NCI-H2196 treated with DMSO at 0.1 percent for 48 hours (cell line): ENCODE measurements at regions not wholly inside any gene's neighbourhood (a gene's known extent, or its start where the extent isn't known, plus 50 kb on each side); places are given as distances from the start of the nearest gene placed in this dataset.

Experiments
- DNase-seq: peaks from one replicate; lab custom pipeline; 2025; ENCODE audit not compliant: unreplicated experiment; lab: John Stamatoyannopoulos, UW

DNA sequence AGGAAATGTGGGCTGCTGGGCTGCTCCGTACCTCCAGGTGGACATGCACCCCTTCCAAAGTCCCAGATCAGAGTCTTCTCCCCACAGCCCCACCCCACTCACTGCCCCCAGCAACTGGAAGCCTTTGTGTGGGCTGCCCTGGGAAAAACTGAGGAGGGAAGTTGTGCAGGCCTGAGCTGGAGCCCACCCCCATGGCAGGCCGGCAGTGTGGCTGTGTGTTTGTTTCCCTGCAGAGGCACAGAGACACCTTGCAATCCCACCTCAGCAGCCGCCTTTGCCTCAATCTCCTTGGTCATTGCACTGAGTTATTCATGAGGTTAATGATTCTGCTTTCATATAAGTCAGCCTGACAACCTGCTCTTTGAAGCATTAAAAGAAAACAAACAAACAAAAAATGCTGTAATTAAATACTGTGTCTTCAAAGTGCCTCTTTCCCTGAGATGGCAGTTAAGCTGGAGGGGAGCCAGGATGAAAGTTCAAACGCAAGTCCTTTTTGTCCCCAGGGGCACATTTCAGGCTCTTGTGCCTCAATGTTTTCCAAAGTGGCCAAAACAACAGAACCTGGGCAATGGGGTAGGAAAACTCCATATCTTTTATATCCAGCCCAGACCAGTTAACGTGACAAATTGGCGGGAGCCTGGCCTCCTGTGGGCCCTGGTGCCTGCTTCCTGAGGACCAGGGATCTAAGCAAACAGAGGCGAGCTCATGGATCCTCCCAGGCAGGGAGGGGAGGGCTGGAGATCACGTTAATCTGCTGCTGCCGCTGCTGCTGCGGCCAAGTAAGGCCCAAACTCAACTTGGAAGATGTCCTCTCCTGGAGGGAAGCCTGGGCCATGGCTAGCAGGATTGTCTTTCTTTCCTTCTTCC is 51.9 kb upstream of the TSPAN11 start:
- peak; percentile 84 for DNase-seq

DNA sequence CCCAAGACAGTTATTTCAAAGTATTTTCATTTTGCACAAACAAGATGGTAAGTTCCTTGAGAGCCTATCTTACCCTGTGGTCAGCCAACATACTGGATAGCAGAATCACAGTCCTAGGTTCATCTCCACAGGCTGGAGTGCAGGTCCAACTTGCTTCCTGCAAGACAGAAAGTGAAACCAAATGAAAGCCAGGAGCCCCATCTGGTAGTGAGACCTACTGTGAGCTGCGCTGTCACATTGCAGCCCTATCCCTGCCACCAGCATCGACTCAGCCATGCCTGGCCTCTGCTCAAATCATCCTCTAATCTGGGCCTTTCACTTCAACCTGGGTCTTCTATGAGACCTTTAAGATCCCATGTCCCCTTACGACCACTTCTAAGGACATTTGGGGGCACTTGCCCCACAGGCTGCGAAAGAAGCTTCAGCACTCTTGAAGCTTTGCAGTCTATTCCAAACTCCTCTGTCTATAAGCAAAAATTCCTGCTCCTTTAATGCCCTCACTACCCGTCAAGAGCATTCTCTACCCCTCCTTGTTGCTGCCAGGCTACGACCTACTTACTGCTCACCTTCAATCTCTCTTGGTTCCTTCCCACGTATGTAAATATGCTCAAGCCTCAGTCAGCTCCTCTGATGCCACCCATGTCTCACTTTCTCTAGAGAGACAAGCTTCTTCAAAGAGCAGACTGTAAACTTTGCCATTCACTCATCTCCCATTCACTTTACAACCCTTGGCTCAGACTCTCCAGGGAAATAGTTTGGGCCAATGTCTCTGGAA is 55.9 kb upstream of the TSPAN11 start:
- no peak for DNase-seq

DNA sequence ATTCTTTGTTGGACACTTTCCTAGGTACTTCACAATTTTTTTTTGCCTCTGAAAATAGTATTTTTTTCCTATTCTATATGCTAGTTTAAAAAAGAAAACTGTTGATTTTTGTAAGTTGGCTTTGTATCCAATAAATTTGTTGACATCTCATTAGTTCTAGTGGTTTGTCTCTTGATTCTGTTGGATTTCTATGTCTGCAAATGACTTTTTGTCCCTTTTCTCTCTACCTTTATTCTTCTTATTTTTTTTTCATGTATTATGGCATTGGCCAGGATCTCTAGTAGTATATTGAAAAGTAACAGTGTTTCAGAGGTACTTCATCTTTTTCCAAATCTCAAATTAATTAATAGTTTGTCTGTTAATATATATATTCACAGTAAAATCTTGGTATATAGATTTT is 59.1 kb upstream of the TSPAN11 start:
- DNase-seq, result no peak

DNA sequence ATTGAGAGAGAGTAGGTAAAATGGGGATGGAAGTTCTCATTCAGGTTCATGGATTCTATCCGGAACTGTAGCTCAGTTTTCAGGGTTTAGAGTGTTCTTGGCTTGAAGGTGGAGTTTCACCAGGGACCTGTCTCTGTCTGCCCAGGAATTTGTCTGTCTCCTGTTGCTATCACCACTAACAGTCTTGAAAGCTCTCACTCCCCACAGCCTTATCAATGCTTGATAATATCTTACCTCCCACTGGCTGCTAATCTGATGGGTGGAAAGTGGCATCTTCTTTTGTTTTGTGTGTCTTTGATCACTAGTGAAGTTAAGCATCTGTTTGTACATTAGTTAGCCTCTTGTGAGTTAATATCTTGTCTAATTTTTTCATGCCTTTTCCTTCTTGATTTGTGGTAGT is 60.3 kb upstream of the TSPAN11 start:
- DNase-seq, result no peak

DNA sequence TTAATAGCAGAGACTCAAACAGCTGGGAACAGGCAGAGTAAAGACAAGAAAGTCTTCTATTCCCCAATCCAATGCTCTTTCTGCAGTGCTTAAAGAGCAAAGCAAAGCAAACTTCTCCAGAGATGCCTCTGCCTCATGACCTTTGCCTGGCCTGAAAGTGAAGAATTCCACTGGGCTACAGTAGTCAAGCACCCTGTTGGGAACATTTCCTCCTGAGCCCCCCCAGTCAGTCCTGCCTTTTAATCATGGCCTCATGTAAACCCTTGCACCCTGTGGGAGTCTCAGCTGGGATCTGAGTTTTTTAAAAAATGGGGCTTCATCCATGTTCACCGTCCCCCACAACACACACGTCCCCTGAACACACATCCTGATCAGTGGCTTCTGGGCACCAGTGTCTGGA is 62.7 kb upstream of the TSPAN11 start:
- DNase-seq, result no peak

DNA sequence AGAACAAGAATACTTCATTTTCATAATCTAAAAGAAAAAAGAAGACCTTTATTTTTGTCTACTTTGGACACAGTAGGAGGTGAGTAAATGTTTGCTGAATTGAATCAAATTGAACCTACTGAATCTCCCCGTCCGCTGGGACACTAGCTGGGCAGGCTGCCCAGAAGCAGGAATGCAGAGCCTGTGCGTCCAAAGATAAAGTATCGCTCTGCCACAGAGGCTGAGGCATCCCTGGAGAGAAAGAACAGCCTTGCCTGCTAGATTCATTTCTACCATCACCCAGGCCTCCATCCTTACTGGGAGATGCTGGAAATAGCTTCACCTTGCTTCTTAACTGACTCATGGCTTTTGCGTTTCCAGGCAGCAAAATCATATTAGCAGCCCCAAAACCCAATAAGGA is 64.1 kb upstream of the TSPAN11 start:
- no peak for DNase-seq

DNA sequence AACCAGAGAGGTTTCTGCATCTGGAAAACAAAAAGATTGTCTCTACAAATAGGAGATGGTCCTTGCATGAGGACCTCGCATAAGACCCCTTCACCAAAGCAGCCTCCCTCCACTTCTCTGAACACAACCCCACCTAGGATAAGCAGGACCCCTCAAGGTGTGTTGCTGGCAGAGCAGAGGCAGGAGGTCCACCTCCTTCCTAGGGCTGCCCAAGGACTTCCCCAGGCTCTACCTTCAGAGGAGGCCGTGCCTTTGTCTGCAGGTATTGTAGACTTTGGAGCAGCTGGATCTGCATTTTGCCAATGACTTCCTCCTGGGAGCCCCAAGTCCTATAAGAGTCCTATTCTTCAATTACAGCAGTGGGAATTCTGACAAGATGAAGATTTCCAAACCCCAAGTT is 67.3 kb upstream of the TSPAN11 start:
- DNase-seq, result no peak

DNA sequence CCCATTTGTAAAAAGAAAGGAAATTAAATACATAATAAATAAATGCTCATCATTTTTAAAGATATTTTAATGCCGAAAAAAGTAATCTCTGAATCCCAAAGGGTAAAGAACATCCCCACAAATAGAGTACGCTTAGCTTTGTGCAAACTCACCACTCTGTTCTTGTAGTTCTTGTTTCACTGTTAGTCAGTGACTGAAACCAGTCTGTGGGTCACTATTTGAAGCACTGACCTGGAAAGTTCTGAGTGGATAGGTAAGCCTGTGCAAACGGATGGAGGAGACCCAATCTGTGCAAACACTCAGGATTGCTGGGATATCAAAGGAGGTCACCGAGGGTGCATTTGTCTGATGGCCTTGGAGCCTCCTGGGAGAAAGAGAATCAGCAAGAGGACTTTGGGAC is 68.1 kb upstream of the TSPAN11 start:
- DNase-seq, result no peak

DNA sequence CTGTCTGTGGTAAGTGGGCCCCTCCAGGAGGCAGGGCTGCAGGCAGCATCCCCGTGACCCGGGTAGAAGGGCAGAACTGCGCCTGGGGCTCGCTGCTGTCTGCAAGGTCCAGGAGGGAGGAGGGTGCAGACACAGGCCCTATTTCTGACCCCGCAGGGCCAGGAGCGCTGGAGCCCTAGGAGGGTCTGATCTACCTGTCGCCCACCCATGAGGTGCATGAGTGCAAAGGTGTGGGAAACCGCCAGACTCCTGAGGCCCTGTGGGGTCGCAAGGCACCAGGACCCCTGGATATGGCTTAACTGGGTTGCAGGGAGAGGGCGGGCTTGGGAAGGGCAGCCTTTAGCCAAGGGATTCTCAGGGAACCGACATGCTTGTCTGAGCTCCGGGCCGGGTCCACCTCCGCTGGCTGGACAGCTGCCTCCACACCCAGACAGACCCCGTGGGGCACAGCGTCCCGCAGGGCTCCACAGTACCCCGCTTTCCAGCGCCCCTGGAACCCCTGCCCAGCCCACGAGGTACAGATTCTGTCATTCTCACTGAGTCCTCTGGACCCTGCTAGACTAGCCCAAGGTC is 72.9 kb upstream of the TSPAN11 start:
- DNase-seq, result no peak

DNA sequence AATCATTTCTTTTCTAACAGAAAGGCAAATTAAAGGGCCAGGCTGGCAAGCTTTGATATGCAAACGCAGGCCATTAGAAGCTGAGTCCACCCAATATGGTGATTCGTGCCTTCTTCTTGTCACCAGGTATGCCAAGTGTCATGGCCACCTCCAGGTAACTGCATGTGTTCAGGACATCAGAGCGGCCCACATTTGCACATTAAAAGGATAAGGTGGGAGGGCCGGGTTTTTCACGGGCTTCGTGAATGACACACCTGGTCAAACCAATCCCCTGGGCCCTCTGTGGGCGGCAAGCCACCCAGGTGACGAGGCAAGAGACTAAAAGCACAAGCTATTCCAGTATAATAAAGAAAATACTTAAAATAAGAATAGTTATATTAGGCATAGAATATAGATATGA is 75.9 kb upstream of the TSPAN11 start:
- DNase-seq, result no peak

DNA sequence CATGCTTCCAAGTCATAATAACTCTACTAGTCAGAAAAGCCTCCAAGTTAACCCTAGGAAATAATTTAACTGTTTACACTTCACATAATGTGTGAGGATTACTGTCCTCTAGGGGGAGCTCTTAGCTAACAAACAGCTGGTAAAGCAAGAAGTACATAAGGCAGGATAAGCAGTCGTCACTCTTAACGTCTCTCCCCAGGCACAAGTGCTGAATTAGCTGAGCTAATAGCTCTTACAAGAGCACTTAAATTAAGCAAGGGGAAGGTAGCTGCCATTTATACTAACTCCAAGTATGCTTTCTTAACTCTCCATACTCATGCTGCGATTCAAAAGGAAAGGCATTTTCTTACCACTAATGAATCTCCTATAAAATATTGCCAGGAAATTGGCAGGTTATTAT is 79.3 kb upstream of the TSPAN11 start:
- peak; percentile 49 for DNase-seq

DNA sequence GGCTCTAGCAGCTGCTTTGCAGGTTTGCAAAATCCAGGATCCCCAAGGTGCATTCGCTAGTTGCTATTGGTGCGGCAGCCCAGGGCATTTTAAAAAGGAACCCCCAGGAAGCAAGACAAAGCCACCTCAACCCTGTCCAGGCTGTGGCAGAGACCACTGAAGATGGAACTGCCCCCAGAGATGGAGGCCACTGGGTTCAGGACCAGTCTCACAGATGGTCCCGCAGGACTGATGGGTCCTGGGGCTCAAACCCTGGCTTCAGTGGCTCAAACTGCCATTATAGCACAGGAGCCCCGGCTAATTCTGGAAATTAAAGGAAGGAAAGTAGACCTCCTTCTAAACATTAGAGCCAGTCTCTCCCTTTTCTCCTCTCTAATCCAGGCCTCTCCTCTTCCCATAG is 79.8 kb upstream of the TSPAN11 start:
- no peak for DNase-seq

DNA sequence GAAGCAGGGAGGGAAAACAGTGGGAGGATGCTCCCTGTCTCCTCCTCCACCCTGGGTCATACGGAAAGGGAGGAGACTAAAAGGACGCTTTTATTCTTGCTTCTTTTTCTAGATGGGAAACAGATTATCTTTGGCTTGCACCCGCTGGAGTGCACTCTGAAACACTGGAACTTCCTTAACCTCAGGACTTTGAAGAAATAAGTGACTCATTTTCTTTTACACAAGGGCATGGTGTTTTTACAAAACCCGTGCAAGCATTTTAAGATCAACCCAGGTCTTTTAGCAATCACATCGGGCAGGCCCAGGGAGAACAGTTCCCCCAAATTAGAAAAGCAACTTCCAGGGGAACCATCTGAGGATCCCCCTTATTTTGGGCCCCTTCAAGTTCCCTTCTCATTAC is 80.9 kb upstream of the TSPAN11 start:
- DNase-seq, result no peak

DNA sequence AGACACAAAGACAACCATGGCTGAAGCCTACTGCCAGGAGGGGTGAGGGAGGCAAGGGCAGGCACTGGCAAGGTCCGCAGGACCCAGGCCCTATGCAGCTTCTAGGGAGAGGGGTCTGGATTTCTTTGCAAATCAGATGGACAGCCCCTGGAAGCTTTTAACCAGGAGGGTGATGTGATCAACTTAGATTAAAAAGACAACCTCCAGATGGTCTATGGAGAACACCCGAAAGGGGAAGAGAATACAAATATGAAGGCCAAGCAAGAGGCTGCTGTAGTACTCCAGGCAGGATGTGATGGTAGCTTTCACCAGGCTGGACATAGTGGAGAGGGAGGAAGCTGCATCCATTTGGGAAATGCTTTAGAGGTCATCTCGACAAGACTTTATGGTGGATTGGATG is 83.3 kb upstream of the TSPAN11 start:
- DNase-seq, result no peak

DNA sequence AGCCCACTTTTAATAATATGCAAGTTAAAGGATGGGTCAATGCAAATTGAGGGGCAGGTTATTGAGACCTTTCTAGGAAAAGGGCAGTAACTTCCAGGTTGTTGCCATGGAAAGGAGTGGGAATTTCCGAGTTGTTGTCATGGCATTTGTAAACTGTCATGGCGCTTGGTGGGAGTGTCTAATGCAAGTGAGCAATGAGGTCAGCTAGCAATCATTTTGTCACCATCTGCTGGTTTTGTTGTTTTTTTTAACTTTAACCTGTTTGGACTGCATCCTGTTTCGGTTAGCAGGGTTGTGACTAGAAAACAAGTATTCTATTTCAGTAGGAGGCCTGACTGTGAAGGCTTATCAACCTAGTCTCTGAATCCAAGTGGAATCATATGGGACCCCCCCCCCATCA is 85.8 kb upstream of the TSPAN11 start:
- DNase-seq, result peak; percentile 5

DNA sequence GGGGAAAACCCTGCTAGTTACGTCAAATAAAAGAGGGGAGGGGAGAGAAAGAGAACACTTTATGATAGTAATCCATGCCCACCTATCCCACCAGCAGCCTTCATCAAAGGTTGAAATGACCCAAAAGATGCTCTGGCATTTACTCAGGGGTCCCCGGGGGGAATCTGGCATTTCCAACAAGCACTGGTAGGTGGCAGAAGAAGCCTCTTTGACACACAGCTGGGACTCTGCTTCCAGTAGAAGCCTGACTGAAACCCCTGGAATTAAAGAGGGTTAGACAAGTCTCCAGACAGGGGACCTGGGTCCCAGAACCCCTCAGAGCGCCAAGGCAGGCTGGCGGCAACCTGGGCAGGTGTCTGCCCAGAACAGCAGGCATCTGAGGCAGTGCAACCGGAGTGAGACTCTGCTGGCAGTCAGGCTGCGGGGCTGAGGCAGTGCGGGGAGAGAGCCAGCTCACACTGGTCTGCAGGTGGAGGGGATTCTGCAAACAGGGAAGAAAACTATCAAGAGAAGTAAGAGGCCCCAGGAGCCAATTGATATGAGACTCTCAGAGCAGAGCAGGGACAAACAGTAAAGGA is 85.0 kb upstream of the CAPRIN2 start:
- no peak for DNase-seq

DNA sequence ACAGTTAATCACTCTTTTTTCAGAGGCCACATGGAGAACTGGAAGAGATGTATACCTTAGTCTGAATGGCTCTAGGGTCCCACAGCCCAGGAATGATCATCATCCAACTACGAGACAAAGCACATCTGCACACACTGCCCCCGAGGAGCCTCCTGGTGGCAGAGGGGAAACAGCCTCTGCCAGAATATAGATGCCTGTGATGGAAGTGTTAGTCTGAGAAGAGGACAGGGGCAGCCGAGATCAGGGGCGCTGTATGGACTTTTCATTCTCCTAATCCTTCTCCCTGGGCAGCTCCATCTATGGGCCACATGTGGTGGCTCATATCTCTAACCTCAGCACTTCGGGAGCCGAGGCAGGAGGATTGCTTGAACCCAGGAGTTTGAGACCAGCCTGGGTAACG is 82.8 kb upstream of the CAPRIN2 start:
- DNase-seq, result no peak

DNA sequence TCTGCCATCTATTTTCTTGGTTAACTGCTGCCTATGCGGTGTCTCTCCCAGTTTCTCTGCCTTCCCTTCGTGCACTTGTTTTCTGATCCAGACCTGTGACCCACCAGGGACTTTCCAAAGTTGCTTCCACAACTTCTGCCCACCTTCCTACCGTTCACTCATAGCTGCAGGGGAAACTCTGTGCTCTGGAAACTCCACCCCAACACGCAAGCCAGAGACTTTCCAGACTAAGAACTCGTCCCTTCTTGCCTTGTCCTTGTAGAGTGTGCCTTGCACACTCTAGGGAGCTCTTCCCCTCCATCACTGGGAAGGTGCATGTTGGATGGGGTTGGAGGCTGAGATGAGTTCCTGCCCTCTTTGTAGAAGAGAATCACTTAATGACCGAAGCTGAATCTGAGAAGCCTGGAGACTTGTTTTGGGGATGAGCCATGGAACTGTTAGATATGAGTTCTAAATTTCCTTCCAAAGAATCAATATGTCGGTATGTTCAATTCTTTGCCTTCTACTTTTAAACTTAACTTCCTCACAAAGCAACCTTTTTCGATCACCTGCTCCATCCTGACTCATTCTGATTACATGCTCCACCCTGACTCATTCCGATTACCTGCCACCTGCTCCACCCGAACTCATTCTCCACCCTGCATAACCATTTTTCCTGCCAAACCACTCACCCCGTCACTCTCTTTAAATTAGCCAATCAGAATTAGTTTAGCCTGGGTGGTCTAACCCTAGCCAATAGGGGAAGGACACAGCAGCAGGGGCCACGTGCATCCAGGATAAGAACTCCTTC is 82.1 kb upstream of the CAPRIN2 start:
- no peak for DNase-seq

DNA sequence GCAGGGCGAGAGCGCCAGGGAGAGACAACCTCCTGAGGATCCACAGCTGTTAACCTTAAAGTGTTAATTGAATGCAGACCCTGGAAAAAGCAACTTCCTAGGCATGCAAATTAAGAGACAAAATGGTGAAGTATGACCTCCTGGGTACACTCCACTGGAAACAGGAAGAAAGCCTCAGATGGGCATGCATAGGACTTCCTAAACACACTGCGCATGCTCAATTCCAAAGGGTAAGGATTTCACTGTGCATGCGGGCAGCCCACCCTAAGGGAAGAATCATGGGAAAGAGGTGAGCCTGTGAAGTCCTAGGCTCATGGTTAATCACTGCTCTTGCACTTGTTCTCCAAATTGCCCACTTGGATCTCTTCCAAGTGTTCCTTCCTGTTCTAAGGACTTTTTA is 80.5 kb upstream of the CAPRIN2 start:
- DNase-seq, result no peak

DNA sequence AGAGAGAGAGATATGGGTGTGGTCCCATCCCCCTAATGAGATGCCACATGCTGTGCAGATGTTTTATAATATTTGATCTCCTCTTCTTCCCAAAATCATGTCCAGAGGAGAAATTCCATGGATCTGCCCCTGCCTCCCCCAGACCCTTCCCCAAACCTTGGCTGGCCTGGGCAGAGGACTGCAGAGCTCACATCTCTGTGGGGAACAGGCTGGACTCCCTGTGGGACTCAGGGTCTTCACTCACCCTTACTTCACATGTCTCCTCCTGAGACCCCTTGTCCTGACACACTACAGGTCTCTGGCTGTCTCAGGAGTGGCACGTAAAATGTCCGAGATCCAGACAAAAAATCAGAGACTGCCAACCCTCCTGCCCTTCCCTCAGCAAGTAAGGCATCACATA is 76.0 kb upstream of the CAPRIN2 start:
- DNase-seq, result no peak

DNA sequence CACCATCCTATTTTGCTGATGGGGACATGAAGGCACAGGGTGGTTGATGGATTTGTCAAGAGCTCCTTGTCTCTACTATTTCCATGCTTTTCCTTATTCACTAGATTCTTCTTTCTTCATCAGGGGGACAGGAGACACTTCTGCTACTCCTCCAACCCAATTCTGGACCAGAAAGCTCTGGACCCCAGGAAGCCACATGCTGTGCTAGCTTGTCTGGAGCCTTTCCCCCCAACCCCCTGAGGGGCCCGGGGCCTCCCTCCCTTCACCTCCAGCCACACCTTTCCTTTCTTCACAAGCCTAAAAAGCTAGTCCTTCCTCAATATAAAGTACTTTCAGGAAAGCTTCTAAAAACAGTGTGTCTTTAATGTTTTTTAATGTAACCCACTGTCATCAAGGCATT is 75.1 kb upstream of the CAPRIN2 start:
- DNase-seq, result no peak
